CD14-positive monocyte (primary cell): ENCODE measurements at regions not wholly inside any gene's neighbourhood (a gene's known extent, or its start where the extent isn't known, plus 50 kb on each side); places are given as distances from the start of the nearest gene placed in this dataset.

Experiments used
- DNase-seq, 3 donors: peaks; one replicate each; pipeline ENCODE4 v3.0.0-alpha.2; 2011 to 2022
- H2AFZ ChIP-seq: 2 replicates; pipeline ENCODE4 v1.6.0; 2012; ENCODE audit warnings: mild to moderate bottlenecking, low read depth, low read length, inconsistent platforms; ENCODE audit not compliant: insufficient read depth, poor library complexity, severe bottlenecking
- H3K27ac ChIP-seq, 2 donors: 1 replicate in 1 of 2; 2 replicates in 1 of 2; pipeline ENCODE4 v1.5.1; 2012 to 2013; ENCODE audit warnings: low read length in 2 of 2, control low read depth in 1 of 2, inconsistent platforms in 1 of 2, low read depth in 1 of 2, mild to moderate bottlenecking in 1 of 2
- H3K27me3 ChIP-seq, 2 donors: one replicate each; pipeline versions ENCODE4 v1.6.0 to v1.6.1; 2011 to 2013; ENCODE audit warnings: low read length in 2 of 2; ENCODE audit not compliant: control insufficient read depth in 2 of 2, insufficient read depth in 2 of 2
- H3K36me3 ChIP-seq, 2 donors: replicated peaks in 1 of 2; 1 replicate in 1 of 2; 2 replicates in 1 of 2; pipeline versions ENCODE4 v1.5.1 to v1.6.1; 2012 to 2013; ENCODE audit warnings: low read length in 2 of 2, control low read depth in 1 of 2, inconsistent platforms in 1 of 2, mild to moderate bottlenecking in 1 of 2; ENCODE audit not compliant: insufficient read depth in 2 of 2, control insufficient read depth in 1 of 2
- H3K4me1 ChIP-seq, 2 donors: 1 replicate in 1 of 2; 2 replicates in 1 of 2; pipeline versions ENCODE4 v1.5.1 to v1.6.1; 2012 to 2013; ENCODE audit warnings: low read length in 2 of 2, control low read depth in 1 of 2, inconsistent platforms in 1 of 2, mild to moderate bottlenecking in 1 of 2, moderate library complexity in 1 of 2; ENCODE audit not compliant: insufficient read depth in 2 of 2, control insufficient read depth in 1 of 2
- H3K4me2 ChIP-seq: replicated peaks from 2 replicates; pipeline ENCODE3; 2012; ENCODE audit warnings: low read length, moderate library complexity, mild to moderate bottlenecking; ENCODE audit not compliant: poor library complexity, severe bottlenecking; ENCODE audit errors: extremely low read depth
- H3K4me3 ChIP-seq, 3 experiments: fragments of 200-600 bp in 1 of 3; sonication (generic) in 1 of 3; replicated peaks in 1 of 3; 1 replicate in 2 of 3; 2 replicates in 1 of 3; pipeline ENCODE4 v1.5.1; 2011 to 2013; ENCODE audit warnings: low read length in 3 of 3, mild to moderate bottlenecking in 3 of 3, control low read depth in 2 of 3, low read depth in 2 of 3, inconsistent platforms in 1 of 3, moderate library complexity in 1 of 3
- H3K79me2 ChIP-seq: 2 replicates; pipeline ENCODE4 v1.6.0; 2012; ENCODE audit warnings: mild to moderate bottlenecking, control low read depth, inconsistent platforms, low read length, moderate library complexity; ENCODE audit not compliant: insufficient read depth
- H3K9ac ChIP-seq: 2 replicates; pipeline ENCODE4 v1.6.0; 2017; ENCODE audit warnings: low read length, mild to moderate bottlenecking; ENCODE audit not compliant: insufficient read depth, poor library complexity, severe bottlenecking
- H3K9me3 ChIP-seq, 2 donors: replicated peaks in 1 of 2; 1 replicate in 1 of 2; 2 replicates in 1 of 2; pipeline versions ENCODE4 v1.5.1 to v1.6.1; 2012 to 2013; ENCODE audit warnings: low read length in 2 of 2, control low read depth in 1 of 2; ENCODE audit not compliant: control insufficient read depth in 1 of 2, insufficient read depth in 1 of 2
- H4K20me1 ChIP-seq: 2 replicates; pipeline ENCODE4 v1.6.0; 2012; ENCODE audit warnings: mild to moderate bottlenecking, low read length, control low read depth, moderate library complexity; ENCODE audit not compliant: insufficient read depth
- H3K27ac Mint-ChIP-seq, 7 donors: one replicate each; pipeline ENCODE4 v1.8.0; 2020; ENCODE audit warnings: mild to moderate bottlenecking in 7 of 7, mixed read lengths in 7 of 7, moderate library complexity in 6 of 7, inconsistent platforms in 2 of 7
- H3K27me3 Mint-ChIP-seq, 3 donors: one replicate each; pipeline ENCODE4 v1.8.0; 2021 to 2022; ENCODE audit warnings: low read depth in 3 of 3, mild to moderate bottlenecking in 3 of 3, mixed read lengths in 3 of 3, moderate library complexity in 3 of 3, inconsistent platforms in 1 of 3
- H3K36me3 Mint-ChIP-seq, 2 donors: one replicate each; pipeline ENCODE4 v1.8.0; 2020; ENCODE audit warnings: mixed read lengths in 2 of 2, inconsistent platforms in 1 of 2, mild to moderate bottlenecking in 1 of 2
- H3K4me1 Mint-ChIP-seq: one replicate; pipeline ENCODE4 v1.8.0; 2020; ENCODE audit warnings: mild to moderate bottlenecking, mixed read lengths
- H3K4me3 Mint-ChIP-seq, 2 donors: one replicate each; pipeline ENCODE4 v1.8.0; 2020; ENCODE audit warnings: mild to moderate bottlenecking in 2 of 2, mixed read lengths in 2 of 2, moderate library complexity in 1 of 2
- H3K9me3 Mint-ChIP-seq, 7 donors: one replicate each; pipeline ENCODE4 v1.8.0; 2020 to 2022; ENCODE audit warnings: mixed read lengths in 7 of 7, mild to moderate bottlenecking in 6 of 7, moderate library complexity in 6 of 7, inconsistent platforms in 2 of 7
- CTCF ChIP-seq: fragments of 200-600 bp; IDR thresholded peaks from one replicate; pipeline ENCODE4 v1.8.0; 2022; ENCODE audit warnings: antibody characterized with exemption, mild to moderate bottlenecking
- WGBS: methylation state at CpG from one replicate; pipeline ENCODE4 v1.1.5; 2013; ENCODE audit warnings: missing lambda C conversion rate; ENCODE audit not compliant: insufficient coverage; 5-methylcytosine and 5-hydroxymethylcytosine counted together
- intact Hi-C, 2 donors: fragments of 100-400 bp; cut with micrococcal nuclease; formaldehyde crosslinking; loops; one replicate each; pipeline versions ENCODE4 v1.15.0 to v1.15.1; 2023

- H3K4me1 Mint-ChIP-seq = no peaks in the 10 kb centered on the region
- Histone ChIP-seq H3K27ac (no peak overlapping the region), H4K20me1 (no peaks in the 10 kb centered on the region), H2AFZ (no peak overlapping the region), H3K4me1 (no peaks in the 10 kb centered on the region), H3K36me3 (no peaks in the 10 kb centered on the region), H3K4me2 (no peak overlapping the region), H3K4me3 (no peak overlapping the region), H3K79me2 (no peaks in the 10 kb centered on the region), H3K9ac (no peak overlapping the region), H3K27me3 (no peaks in the 10 kb centered on the region), H3K9me3 (peaks cover under 1 to 4% of the 10 kb centered on the region in 2 donors)
- intact Hi-C loops = no loop called here
- peaks cover 0 to 3% (median 0%) of the 10 kb centered on the region in 3 donors for H3K27me3 Mint-ChIP-seq
- no peaks in the 10 kb centered on the region for H3K36me3 Mint-ChIP-seq
- no peak for DNase-seq
- peaks cover 0 to 7% (median 5%) of the 10 kb centered on the region in 7 donors for H3K9me3 Mint-ChIP-seq
- no peak overlapping the region for H3K4me3 Mint-ChIP-seq
- WGBS = 0% methylated on average over 1 of the region's 2 CpGs
- H3K27ac Mint-ChIP-seq = no peak overlapping the region
- no peak for TF ChIP-seq CTCF
These were observed 402.0 kb upstream of the MMADHC start for GRCh38 chr2:149989447-149990063.

DNA sequence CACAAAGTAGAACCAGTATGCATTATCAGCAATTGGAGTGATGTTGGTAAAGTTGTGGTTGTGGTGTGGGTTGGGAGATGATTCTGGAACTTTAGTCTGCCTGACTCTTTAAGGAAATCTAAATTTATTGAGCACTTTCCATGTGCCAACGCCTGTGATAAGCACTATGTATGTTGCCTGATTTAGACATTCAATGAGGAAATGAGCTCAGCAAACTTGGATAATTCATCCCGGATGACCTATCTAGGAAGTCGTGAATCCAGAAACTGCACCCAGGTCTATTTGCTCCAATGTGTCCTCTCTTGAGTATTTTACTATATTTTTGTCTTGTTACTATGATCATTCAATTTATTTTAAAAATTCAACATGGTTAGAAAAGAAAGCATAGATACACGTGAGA lies 400.8 kb upstream of the MMADHC start:
- Histone ChIP-seq H3K36me3 (no peaks in the 10 kb centered on the region), H2AFZ (no peak overlapping the region), H3K79me2 (no peaks in the 10 kb centered on the region), H3K27me3 (no peaks in the 10 kb centered on the region), H3K9me3 (no peaks in the 10 kb centered on the region), H3K4me1 (no peaks in the 10 kb centered on the region), H3K27ac (no peak overlapping the region), H3K9ac (no peak overlapping the region), H4K20me1 (no peaks in the 10 kb centered on the region), H3K4me3 (no peak overlapping the region), H3K4me2 (no peak overlapping the region)
- 83% methylated on average over 2 of the region's 4 CpGs for WGBS
- Mint-ChIP-seq H3K27me3 (peaks cover 0 to 1% (median 0%) of the 10 kb centered on the region in 3 donors), H3K27ac (no peak overlapping the region), H3K36me3 (no peaks in the 10 kb centered on the region), H3K9me3 (peaks cover 0 to 6% (median 4%) of the 10 kb centered on the region in 7 donors), H3K4me1 (no peaks in the 10 kb centered on the region), H3K4me3 (no peak overlapping the region)
- DNase-seq = no peak
- intact Hi-C loops = no loop called here
- TF ChIP-seq CTCF = no peak
